ENCODE measurements at regions not wholly inside any gene's neighbourhood (a gene's known extent, or its start where the extent isn't known, plus 50 kb on each side); places are given as distances from the start of the nearest gene placed in this dataset.

DNA sequence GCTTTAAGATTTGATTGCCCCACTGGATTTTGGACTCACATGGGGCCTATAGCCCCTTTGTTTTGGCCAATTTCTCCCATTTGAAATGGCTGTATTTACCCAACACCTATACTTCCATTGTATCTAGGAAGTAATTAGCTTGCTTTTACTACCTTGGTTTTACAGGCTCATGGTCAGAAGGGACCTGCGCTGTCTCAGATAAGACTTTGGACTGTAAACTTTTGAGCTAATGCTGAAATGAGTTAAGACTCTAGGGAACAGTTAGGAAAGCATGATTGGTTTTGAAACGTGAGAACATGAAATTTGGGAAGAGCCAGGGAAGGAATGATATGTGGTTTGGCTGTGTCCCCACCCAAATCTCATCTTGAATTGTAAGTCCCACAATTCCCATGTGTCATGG, 419.0 kb upstream of the TMPO start:
- TF ChIP-seq, protein P1, sequence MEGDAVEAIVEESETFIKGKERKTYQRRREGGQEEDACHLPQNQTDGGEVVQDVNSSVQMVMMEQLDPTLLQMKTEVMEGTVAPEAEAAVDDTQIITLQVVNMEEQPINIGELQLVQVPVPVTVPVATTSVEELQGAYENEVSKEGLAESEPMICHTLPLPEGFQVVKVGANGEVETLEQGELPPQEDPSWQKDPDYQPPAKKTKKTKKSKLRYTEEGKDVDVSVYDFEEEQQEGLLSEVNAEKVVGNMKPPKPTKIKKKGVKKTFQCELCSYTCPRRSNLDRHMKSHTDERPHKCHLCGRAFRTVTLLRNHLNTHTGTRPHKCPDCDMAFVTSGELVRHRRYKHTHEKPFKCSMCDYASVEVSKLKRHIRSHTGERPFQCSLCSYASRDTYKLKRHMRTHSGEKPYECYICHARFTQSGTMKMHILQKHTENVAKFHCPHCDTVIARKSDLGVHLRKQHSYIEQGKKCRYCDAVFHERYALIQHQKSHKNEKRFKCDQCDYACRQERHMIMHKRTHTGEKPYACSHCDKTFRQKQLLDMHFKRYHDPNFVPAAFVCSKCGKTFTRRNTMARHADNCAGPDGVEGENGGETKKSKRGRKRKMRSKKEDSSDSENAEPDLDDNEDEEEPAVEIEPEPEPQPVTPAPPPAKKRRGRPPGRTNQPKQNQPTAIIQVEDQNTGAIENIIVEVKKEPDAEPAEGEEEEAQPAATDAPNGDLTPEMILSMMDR (IDR thresholded peaks at IDR 0.05; ENCODE audit: low read length) = no peak
- no peak for TF ChIP-seq EZH2 (IDR thresholded peaks at IDR 0.05; ENCODE audit: borderline replicate concordance, low read length)
